GM13976 (cell line): ENCODE measurements at regions not wholly inside any gene's neighbourhood (a gene's known extent, or its start where the extent isn't known, plus 50 kb on each side); places are given as distances from the start of the nearest gene placed in this dataset.

Experiments used
- DNase-seq: peaks from one replicate; pipeline ENCODE4 v3.0.0; 2012; ENCODE audit warnings: low spot score
- in situ Hi-C: fragments of 300-500 bp; cut with MboI; formaldehyde crosslinking; loops from one replicate; pipeline ENCODE4 v1.12.0; 2022; ENCODE audit warnings: low sequenced_read_pairs, mixed read lengths, inconsistent platforms; ENCODE audit not compliant: unreplicated experiment
- TF ChIP-seq, protein P1 (sequence below): IDR thresholded peaks from 2 replicates; pipeline ENCODE4 v1.5.1; 2012; ENCODE audit warnings: borderline replicate concordance, mild to moderate bottlenecking; ENCODE audit not compliant: insufficient read depth; ENCODE audit errors: extremely low read depth, missing control alignments, control extremely low read depth

DNA sequence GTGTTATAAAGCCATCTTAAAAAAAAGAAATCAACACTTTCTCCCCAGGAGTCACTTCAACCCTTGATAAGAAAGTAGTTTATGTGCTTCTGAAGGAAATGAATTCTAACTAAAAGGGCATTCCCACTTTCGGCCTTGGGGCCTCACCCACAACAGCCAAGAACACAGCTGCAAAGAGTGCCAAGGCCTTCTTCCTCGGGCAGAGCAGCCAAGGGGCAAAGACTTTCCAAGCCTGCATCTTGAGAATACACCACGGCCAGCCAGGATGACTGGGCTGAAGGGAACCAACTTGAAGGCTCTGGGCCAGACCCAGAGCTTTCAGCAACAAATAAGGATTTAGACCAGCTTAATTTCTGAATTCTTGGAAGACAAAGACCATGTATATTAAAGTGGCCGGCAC, 60.4 kb upstream of the FOXN3 start:
- in situ Hi-C loops = no loop called here
- TF ChIP-seq, protein P1, sequence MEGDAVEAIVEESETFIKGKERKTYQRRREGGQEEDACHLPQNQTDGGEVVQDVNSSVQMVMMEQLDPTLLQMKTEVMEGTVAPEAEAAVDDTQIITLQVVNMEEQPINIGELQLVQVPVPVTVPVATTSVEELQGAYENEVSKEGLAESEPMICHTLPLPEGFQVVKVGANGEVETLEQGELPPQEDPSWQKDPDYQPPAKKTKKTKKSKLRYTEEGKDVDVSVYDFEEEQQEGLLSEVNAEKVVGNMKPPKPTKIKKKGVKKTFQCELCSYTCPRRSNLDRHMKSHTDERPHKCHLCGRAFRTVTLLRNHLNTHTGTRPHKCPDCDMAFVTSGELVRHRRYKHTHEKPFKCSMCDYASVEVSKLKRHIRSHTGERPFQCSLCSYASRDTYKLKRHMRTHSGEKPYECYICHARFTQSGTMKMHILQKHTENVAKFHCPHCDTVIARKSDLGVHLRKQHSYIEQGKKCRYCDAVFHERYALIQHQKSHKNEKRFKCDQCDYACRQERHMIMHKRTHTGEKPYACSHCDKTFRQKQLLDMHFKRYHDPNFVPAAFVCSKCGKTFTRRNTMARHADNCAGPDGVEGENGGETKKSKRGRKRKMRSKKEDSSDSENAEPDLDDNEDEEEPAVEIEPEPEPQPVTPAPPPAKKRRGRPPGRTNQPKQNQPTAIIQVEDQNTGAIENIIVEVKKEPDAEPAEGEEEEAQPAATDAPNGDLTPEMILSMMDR = no peak
- no peak for DNase-seq

DNA sequence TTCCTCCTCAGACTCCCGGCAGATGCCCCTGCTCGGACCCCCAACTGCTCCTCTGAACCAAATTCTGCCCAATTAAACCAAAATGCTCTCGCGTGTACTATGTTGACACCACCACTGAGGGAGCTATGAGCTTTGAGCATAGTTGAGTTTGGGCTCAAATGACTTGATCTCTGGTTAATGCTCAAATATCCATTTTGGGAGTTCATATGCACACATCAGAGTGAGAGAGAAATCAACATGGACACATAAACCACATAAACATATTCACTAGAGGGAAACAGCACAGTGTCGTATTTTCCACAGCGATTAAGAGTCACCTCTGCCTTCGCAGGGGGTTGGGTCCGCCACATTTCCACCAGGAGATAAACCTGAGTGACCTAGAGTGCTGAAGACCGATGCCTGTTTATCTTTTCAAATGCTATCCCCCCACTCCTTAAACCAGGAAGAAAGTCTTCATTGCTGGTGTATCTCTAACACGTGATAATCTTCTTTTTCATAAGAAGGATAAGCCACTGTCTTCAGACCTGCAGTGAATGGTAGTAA, 59.4 kb upstream of the FOXN3 start:
- in situ Hi-C loops = no loop called here
- no peak for DNase-seq

GRCh38 chr14:89474464-89474863, 57.4 kb upstream of the FOXN3 start:
- no peak for DNase-seq
- in situ Hi-C loops = no loop called here
- TF ChIP-seq, protein P1 = no peak

More for the DNA sequence above, 59.4 kb upstream of the FOXN3 start:
- TF ChIP-seq, protein P1 = no peak

GRCh38 chr14:89473989-89474388, 57.0 kb upstream of the FOXN3 start:
- TF ChIP-seq, protein P1 = no peak
- no peak for DNase-seq
- in situ Hi-C loops = no loop called here

DNA sequence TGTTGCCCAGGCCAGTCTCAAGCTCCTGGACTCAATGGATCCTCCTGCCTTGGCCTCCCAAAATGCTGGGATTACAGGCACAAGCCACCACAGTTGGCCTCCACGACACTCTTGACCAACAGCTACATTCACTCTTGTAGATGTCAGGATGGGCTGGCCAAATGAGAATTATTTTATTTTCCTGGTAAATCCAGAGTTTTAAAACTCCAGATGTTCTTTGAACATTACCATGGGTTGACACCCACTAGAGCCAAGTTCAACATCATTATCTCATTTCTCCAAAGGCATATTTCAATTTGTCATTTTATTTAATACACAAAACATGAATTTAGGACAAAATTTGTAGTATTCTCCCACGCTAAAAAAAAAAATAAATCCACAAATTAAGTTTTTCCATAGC, 56.5 kb upstream of the FOXN3 start:
- TF ChIP-seq, protein P1 = no peak
- in situ Hi-C loops = no loop called here
- no peak for DNase-seq

- TF ChIP-seq, protein P1 = no peak
- in situ Hi-C loops = no loop called here
- no peak for DNase-seq
Measured at GRCh38 chr14:89470401-89470800, 53.4 kb upstream of the FOXN3 start.
